Esophagus squamous epithelium (tissue), 4 donors: ENCODE measurements at regions not wholly inside any gene's neighbourhood (a gene's known extent, or its start where the extent isn't known, plus 50 kb on each side); places are given as distances from the start of the nearest gene placed in this dataset.

ENCODE experiments used
- CTCF ChIP-seq, 6 experiments: fragments of 450-650 bp in 4 of 6; fragments of 200-600 bp in 2 of 6; sonication (generic) in 2 of 6; IDR thresholded peaks; one replicate each; pipeline ENCODE4 v1.5.1; 2016 to 2019; ENCODE audit warnings: antibody characterized with exemption in 6 of 6, mild to moderate bottlenecking in 4 of 6, moderate library complexity in 4 of 6
- POLR2A ChIP-seq, 4 donors: fragments of 450-650 bp; IDR thresholded peaks; one replicate each; pipeline ENCODE4 v1.6.1; 2017; ENCODE audit warnings: antibody characterized with exemption in 4 of 4, mild to moderate bottlenecking in 4 of 4, moderate library complexity in 3 of 4

GRCh38 chr10:91097313-91097712, 123.2 kb upstream of the PCGF5 start:
- no peak for TF ChIP-seq POLR2A (IDR thresholded peaks at IDR 0.05)
- TF ChIP-seq CTCF (IDR thresholded peaks at IDR 0.05) = no peak
